ENCODE measurements at regions not wholly inside any gene's neighbourhood (a gene's known extent, or its start where the extent isn't known, plus 50 kb on each side); places are given as distances from the start of the nearest gene placed in this dataset.

- no peak overlapping the region for H3K4me3 ChIP-seq (ENCODE audit: low read depth, low read length)
- DNase-seq (ENCODE audit: low read depth), result no peak
- no peak for TF ChIP-seq CTCF (conservative IDR thresholded peaks at IDR 0.05; ENCODE audit: low read depth, low read length)
Measured at GRCh38 chr3:34396956-34397355, 598.5 kb downstream of the PDCD6IP start.

GRCh38 chr3:34399401-34399800 is 601.0 kb downstream of the PDCD6IP start:
- no peak for DNase-seq (ENCODE audit: low read depth)
- no peak for TF ChIP-seq CTCF (conservative IDR thresholded peaks at IDR 0.05; ENCODE audit: low read depth, low read length)
- H3K4me3 ChIP-seq (ENCODE audit: low read depth, low read length), result no peak overlapping the region

- no peak for DNase-seq (ENCODE audit: low read depth)
- TF ChIP-seq CTCF (conservative IDR thresholded peaks at IDR 0.05; ENCODE audit: low read depth, low read length), result no peak
- no peak overlapping the region for H3K4me3 ChIP-seq (ENCODE audit: low read depth, low read length)
Measured at GRCh38 chr3:34405159-34405558, 606.7 kb downstream of the PDCD6IP start.

GRCh38 chr3:34407281-34407680 is 608.9 kb downstream of the PDCD6IP start:
- no peak for DNase-seq (ENCODE audit: low read depth)
- no peak overlapping the region for H3K4me3 ChIP-seq (ENCODE audit: low read depth, low read length)
- TF ChIP-seq CTCF (conservative IDR thresholded peaks at IDR 0.05; ENCODE audit: low read depth, low read length), result no peak

GRCh38 chr3:34408088-34408487 is 609.7 kb downstream of the PDCD6IP start:
- no peak for TF ChIP-seq CTCF (conservative IDR thresholded peaks at IDR 0.05; ENCODE audit: low read depth, low read length)
- DNase-seq (ENCODE audit: low read depth), result no peak
- no peak overlapping the region for H3K4me3 ChIP-seq (ENCODE audit: low read depth, low read length)

- no peak for DNase-seq (ENCODE audit: low read depth)
- H3K4me3 ChIP-seq (ENCODE audit: low read depth, low read length), result no peak overlapping the region
- no peak for TF ChIP-seq CTCF (conservative IDR thresholded peaks at IDR 0.05; ENCODE audit: low read depth, low read length)
Measured at GRCh38 chr3:34411596-34411995, 613.2 kb downstream of the PDCD6IP start.

- TF ChIP-seq CTCF (conservative IDR thresholded peaks at IDR 0.05; ENCODE audit: low read depth, low read length), result no peak
- DNase-seq (ENCODE audit: low read depth), result no peak
- H3K4me3 ChIP-seq (ENCODE audit: low read depth, low read length), result no peak overlapping the region
Measured at GRCh38 chr3:34419801-34420200, 621.4 kb downstream of the PDCD6IP start.

Measured in choroid plexus epithelial cell (primary cell).